B cell (primary cell): ENCODE measurements at regions not wholly inside any gene's neighbourhood (a gene's known extent, or its start where the extent isn't known, plus 50 kb on each side); places are given as distances from the start of the nearest gene placed in this dataset.

Source experiments
- CTCF ChIP-seq: fragments of 200-600 bp; IDR thresholded peaks from one replicate; pipeline ENCODE4 v1.8.0; 2022; ENCODE audit warnings: antibody characterized with exemption, mild to moderate bottlenecking
- EZH2 ChIP-seq: IDR thresholded peaks from 2 replicates; pipeline ENCODE4 v1.6.1; 2012; ENCODE audit warnings: borderline replicate concordance, low read depth, mild to moderate bottlenecking, moderate library complexity, low read length; ENCODE audit not compliant: insufficient read depth, poor library complexity, severe bottlenecking

- TF ChIP-seq CTCF (no peak), EZH2 (no peak)
These were observed 2143.5 kb upstream of the AGA start for GRCh38 chr4:179585761-179586160.
